ENCODE measurements at regions not wholly inside any gene's neighbourhood (a gene's known extent, or its start where the extent isn't known, plus 50 kb on each side); places are given as distances from the start of the nearest gene placed in this dataset.
"Not testable (repeated sequence)": the region's sequence is repeated elsewhere in the genome, so short reads cannot be mapped to it uniquely, and the experiment has no call there.

DNA sequence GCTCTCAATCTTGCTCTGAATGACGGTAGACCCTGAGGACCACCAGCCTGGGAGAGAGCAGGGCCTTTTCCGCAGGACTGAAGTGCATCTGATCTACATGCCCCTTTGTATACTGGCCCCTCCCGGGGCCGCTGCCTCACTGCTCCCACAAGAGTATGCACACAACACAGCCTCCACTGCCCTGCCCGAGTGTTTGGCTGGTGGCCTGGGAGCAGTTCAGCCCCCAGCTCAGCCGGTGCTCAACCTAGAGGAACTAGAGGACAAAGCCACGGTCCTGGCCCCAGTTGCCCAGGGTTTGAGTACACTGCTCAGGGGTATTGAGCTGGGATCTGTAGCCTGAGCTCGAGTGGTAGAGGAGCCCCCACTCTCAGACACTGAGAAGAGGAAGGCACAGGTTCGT lies 118.9 kb upstream of the CAB39 start:
- DNase-seq: no peak

DNA sequence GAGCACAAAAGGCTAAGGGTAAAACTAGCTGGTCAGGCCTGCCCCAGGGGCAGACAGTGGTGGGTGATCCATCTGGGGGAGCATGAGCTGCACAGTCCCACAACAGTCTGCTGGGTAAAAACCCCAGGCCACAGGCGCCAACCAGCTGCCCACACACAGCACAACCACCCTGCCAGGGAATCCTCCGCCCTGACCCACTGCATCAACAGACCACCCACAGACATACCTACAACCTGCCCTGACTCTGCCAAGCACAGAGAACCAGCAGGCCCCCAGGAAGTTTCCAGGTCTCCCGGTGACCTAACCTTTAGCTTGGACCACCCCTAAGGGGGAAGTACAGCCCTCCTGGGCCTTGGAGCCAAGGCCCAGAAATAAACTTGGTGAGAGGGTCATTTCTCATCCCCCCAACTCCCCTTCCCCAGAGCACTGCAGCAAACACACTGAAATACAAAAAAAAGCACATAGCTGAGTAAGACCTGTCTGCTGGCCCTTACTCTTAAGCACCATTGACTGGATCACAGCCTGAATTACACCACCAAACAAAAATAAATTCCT lies 118.3 kb upstream of the CAB39 start:
- no peak for DNase-seq

DNA sequence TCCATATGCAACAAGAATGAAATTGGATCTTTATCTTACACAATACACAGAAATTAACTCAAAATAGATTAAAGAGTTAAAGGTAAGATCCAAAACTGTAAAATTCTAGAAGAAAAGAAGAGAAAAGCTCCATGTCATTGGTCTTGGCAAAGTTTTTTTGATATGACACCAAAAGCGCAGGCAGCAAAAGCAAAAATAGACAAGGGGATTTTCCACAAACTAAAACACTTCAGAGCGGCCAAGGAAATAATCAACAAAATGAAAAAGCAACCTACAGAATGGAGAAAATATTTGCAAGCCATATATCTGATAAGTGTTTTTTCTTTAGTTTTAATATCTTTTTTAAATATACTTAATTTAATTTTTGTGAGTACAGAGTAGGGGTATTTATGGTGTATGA lies 112.8 kb upstream of the CAB39 start:
- DNase-seq: no peak

DNA sequence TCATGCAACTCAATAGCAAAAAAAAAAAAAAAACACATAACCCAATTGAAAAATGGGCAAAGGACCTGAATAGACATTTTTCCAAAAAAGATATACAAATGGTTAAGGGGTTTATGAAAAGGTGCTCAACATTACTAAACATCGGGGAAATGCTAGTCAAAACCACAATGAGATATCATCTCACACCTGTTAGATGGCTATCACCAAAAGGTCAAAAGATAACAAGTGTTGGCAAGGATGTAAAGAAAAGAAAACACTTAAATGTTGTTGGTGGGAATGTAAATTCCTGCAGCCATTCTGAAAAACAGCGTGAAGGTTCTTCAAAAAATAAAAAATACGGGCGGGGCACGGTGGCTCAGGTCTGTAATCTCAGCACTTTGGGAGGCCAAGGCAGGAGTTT lies 112.4 kb upstream of the CAB39 start:
- DNase-seq: no peak

DNA sequence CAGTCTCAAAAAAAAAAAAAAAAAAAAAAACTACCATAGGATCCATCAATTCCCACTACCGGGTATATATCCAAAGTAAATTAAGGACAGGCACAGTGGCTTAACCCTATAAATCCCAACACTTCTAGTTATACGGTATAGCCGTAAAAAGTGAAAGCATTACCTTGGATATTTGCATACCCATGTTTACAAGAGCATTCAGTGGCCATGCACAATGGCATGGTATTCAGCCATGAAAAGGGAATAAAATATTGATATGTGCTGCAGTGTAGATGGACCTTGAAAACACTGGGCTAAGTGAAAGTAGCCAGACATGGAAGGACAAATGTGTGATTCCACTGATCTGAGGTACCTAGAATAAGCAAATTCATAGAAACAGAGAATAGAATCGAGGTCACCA lies 111.8 kb upstream of the CAB39 start:
- DNase-seq: no peak

DNA sequence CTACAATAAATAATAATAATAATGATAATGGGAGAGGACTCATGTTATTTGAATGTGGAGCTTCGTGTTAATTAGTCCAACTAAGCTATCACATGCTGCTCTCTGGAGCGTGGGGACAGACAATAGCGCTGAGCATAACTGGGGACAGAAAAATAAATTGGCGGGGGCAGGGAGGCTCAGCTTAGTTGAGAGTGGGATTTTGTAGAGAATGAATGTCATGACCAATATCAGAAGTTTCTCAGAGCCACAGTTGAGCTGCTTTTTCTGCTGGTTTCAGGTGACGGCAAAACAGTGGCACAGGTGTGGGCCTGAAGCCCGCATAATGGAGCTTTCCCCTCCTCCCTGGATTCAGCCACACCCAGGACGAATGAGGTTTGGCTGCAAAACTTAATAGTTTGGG lies 111.1 kb upstream of the CAB39 start:
- no peak for DNase-seq

DNA sequence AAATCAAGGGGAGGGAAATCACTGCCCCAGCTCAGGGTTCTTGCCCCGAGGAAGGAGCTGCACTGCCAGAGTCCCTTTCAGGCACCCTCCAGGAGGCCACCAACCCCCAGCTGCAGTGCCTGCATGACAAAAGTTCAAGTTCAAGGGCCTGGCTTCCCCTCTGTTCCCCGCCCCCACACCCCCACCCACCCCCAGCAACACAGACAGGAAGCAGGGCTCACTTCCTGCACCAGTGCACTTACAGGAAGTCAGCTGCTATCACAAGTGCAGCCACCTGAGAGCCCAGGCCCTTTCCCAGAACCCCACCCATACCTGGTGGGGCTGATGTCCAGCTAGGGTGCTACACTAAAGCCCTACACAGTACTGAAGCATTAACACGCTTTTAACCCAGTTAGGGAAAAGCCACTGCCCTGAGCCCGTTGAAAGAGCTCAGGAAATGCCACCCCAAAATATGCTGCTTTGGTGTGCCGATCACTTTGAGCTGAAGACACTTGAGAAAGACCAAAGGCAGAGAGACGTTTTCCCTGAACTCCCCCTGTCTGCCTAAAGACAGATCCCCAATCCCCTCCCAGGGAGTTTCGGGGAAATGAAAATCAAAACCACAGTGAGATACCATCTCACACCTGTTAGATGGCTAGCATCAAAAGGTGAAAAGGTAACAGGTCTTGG lies 109.9 kb upstream of the CAB39 start:
- peak; percentile 34 for DNase-seq

DNA sequence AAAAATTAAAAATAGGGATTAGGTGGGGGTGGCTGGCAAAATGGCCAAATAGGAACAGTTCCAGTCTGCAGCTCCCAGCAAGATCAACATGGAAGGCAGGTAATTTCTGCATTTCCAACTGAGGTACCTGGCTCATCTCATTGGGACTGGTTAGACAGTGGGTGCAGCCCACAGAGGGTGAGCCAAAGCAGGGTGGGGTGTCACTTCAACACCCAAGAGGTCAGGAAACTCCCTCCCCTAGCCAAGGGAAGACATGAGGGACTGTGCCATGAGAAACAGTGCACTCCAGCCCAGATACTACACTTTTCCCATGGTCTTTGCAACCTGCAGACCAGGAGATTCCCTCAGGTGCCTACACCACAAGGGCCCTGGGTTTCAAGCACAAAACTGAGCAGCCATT lies 109.3 kb upstream of the CAB39 start:
- DNase-seq: not testable (repeated sequence)

DNA sequence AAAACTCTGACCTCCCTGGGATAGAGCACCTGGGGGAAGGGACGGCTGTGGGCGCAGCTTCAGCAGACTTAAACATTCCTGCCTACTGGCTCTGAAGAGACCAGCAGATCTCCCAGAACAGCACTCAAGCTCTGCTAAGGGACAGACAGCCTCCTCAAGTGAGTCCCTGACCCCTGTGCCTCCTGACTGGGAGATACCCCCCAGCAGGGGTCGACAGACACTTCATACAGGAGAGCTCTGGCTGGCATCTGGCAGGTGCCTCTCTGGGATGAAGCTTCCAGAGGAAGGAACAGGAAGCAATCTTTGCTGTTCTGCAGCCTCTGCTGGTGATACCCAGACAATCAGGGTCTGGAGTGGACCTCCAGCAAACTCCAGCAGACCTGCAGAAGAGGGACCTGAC lies 108.5 kb upstream of the CAB39 start:
- not testable (repeated sequence) for DNase-seq

DNA sequence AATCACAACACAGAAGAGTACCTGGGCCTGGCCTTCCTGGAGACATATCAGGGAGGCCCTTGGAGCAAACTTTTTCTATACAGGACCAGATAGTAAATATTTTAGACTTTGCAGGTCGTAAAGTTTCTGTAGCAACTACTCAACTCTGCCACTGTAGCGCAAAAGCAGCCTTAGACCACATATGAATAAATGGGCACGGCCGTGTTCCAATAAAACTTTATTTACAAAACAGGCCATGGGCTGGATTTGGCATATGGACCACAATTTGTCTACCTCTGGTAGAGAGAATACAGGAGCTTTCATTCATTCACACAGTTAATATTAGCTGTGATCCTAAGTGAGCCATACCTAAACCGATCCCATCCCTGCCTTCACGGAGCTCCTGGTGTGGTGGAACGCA lies 98.6 kb upstream of the CAB39 start:
- no peak for DNase-seq

DNA sequence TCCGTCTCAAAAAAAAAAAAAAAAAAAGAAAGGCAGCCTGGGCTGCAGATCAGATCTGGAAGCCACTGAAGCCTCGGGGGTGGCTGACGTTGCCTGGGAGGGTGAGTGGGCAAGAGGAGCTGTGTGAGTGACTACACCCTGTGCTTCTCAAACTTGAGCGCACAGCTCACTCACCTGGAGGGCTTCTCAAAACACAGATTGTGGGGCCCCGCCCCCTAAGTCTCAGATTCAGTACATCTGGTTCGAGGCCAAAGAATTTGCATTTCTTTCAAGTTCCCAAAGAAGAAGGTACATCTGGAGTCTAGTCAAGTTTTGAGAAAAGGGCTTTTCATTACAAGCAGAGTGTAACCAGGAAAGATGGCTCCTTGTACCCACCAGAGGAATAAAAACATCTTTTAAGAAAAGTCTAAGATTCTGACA lies 97.7 kb upstream of the CAB39 start:
- no peak for DNase-seq

DNA sequence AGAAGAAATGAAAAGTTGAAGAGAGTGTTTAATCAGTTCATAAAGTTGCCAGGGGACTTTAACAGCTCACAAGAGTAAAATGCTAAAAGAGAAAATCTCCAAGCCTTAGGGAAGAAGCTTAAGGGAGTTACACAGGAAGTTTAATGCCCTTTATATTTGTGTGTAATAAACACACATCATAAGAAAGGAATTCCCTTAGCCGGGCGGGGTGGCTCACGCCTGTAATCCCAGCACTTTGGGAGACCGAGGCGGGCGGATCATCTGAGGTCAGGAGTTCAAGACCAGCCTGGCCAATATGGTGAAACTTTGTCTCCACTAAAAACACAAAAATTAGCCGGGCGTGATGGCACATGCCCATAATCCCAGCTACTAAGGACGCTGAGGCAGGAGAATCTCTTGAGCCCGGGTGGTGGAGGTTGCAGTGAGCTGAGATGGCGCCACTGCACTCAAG lies 95.4 kb upstream of the CAB39 start:
- not testable (repeated sequence) for DNase-seq

DNA sequence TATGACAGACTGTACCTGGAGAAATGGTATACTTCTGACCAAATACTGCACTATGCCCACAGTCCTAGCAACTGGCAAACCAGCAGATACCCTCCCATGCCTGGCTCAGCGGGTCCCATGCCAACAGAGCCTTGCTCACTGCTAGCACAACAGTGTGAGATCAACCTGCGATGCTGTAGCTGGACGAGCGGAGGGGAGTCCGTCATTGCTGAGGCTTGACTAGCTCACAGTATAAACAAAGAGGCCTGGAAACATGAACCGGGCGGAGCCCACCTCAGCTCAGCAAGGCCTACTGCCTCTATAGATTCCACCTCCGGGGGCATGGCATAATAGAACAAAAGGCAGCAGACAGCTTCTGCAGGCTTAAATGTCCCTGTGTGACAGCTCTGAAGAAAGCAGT lies 93.2 kb upstream of the CAB39 start:
- no peak for DNase-seq

DNA sequence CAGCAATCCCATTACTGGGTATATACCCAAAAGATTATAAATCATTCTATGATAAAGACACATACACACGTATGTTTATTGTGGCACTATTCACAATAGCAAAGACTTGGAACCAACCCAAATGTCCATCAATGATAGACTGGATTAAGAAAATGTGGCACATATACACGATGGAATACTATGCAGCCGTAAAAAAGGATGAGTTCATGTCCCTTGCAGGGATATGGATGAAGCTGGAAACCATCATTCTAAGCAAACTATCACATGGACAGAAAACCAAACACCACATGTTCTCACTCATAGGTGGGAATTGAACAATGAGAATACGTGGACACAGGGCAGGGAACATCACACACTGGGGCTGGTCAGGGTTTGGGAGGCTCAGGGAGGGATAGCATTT lies 87.4 kb upstream of the CAB39 start:
- not testable (repeated sequence) for DNase-seq

DNA sequence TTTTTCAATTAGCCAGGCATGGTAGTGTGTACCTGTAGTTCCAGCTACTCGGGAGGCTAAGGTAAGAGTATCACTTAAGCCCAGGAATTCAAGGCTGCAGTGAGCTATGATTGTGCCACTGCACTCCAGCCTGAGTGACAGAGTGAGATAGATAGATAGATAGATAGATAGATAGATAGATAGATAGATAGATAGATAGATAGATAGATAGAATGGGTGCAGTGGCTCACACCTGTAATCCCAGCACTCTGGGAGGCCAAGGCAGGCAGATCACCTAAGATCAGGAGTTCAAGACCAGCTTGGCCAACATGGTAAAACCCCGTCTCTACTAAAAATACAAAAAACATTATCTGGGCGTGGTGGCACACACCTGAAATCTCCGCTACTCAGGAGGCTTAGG lies 85.6 kb upstream of the CAB39 start:
- not testable (repeated sequence) for DNase-seq

DNA sequence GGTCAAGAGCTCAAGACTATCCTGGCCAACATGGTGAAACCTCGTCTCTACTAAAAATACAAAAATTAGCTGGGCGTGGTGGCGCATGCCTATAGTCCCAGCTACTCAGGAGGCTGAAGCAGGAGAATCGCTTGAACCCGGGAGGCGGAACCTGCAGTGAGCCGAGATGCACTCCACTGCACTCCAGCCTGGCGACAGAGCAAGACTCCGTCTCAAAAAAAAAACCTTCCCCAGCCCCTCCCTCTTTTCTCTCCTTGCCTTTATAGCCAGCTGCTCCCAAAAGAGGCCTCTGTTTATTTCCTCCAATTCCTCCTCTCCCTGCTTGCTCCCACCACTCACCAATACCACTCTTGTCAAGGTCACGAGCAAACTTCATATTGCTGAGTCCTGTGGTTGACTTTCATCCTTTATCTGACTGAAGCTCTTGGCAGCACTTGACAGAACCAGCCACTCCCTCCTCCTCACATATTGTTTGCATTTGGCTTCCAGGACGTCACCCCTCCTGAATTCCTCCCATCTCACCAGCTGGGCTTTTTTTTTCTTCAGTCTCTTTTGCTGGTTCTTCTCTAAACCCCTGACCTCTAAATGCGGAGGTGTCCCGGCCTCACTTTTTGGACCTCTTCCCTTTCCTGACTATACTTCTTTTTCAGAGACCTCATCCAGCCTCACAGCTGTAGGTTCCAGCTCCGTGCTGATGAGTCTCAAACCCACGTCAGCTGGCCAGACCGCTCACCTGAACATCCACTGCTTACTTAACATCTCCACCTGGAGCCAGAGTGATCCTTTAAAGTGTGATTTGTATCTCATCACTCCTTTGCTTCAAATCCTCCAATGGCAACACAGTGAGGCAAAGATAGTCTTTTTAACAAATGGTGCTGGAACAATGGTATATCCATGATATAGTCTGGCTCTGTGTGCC lies 84.6 kb upstream of the CAB39 start:
- no peak for DNase-seq

DNA sequence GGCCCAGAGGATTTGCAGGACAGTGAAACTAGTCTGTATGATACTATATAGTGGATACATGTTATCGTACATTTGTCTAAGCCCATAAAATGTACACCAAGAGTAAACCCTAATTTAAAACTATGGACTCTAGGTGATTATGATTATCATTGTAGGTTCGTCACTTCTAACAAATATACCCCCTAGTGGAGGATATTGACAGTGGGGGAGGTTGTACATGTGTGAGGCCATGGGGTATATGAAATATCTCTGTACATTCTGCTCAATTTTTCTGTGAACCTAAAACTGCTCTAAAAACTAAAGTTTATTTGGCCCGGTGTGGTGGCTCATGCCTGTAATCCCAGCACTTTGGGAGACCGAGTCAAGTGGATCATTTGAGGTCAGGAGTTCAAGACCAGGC lies 81.2 kb upstream of the CAB39 start:
- DNase-seq: no peak

DNA sequence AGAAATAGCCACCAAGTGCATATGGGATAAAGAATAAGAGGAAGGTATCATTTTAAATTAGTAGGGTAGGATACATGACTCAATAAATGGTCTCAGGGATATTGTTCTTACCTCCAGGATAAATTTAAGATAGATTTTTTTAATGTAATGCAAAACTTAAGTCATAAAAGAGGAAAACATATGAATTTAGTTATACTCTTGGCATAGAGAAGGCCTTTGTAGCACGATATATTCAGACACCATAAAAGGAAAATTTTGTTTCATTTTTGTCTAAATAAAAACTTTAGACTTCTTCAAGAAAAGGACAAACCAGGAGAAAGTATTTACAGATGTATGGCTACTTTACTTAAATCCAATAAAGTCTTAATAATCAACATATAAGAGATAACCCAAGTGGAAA lies 78.5 kb upstream of the CAB39 start:
- no peak for DNase-seq

DNA sequence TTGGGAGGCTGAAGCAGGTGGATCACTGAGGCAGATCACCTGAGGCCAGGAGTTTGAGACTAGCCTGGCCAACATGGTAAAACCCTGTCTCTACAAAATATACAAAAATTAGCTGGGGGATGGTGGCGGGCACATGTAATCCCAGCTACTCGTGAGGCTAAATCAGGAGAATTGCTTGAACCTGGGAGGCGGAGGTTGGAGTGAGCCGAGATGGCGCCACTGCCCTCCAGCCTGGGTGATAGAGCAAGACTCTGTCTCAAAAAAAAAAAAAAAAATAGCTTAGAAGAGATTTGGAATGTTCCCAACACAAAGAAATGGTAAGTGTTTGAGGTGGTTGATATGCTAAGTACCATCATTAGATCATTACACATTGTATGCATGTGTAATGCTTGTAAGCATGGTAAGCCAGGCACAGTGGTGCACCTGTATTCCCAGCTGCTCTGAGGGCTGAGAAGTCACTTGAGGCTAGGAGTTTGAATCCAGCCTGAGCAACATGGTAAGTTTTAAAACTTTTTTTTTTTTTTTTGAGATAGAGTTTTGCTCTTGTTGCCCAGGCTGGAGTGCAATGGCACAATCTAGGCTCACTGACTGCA lies 77.8 kb upstream of the CAB39 start:
- DNase-seq: not testable (repeated sequence)

DNA sequence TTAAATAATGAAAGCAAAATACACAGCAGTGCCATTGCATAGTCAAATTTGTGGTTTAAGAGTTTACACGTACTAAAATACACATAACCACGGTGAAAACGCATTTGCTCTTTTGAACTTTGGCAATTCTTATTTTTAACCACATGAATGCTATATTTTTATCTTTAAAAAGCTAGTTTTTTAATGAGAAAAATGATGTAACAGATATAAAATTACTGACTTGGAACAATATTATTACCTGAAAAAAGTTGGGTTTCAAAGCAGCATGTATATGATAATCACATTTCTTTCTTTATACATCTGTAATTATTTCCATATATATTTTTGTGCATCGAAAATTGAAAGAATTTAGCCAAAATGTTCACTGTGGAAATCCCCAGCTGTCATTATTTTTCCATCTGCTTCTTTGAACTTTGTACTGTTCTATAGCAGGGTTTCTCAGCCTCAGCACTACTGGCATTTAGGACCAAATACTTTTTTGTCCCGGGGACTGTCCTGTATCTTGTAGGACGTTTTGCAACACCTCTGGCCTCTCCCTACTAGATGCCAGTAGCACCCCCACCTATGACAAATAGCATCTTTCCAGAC lies 75.9 kb upstream of the CAB39 start:
- no peak for DNase-seq

DNA sequence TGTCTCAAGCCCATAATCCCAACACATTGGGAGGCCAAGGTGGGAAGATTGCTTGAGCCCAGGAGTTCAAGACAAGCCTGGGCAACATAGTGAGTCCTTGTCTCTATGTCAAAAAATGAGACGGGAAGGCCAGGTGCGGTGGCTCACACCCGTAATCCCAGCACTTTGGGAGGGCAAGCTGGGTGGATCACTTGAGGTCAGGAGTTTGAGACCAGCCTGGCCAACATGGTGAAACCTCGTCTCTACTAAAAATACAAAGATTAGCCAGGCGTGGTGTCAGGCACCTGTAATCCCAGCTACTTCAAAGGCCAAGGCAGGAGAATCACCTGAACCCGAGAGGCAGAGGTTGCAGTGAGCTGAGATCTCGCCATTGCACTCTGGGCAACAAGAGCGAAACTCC lies 75.2 kb upstream of the CAB39 start:
- not testable (repeated sequence) for DNase-seq

DNA sequence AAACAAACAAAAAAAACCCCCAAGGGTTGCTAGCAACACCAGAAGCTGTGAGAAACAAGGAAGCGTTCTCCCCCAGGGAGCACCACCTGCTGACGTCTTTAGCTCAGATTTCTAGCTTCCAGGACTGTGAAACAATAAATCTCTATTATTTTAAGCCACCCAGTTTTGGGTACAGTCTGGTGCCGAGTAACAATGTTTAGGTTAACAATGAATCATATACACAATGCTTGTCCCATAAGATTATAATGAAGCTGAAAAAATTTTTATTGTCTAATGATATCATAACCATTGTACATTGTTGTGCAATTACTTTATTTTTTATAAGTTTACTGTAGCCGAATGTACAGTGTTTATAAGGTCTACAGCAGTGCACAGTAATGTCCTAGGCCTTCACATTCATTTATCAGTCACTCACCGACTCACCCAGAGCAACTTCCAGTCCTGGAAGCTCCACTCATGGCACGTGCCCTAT lies 72.1 kb upstream of the CAB39 start:
- DNase-seq: no peak

DNA sequence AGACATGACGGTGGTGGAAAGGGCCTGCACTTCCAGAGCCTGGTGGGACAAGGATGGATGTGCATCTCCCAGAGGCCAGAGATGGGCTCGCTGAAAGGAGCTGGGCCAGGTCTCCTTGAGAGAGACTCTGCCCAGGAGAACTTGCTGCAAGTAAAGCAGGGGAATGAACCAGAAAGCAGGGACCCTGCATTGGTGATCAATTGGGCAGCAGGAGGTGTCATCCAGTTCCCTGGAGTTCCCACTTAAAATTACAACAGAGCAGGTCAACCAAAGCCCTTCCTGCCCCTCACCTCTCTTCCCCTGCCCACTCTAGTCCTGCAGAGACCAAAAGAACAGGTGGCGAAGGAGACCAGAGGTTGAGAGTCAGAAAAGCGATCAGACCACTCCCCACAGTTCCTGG lies 69.7 kb upstream of the CAB39 start:
- no peak for DNase-seq
